ENCODE measurements at regions not wholly inside any gene's neighbourhood (a gene's known extent, or its start where the extent isn't known, plus 50 kb on each side); places are given as distances from the start of the nearest gene placed in this dataset.

GRCh38 chr10:85259908-85260307, 931.5 kb downstream of the CCSER2 start (continued):
- TF ChIP-seq ZNF114 (CRISPR knock-in tag; IDR thresholded peaks at IDR 0.05) (no peak), JUNB (IDR thresholded peaks at IDR 0.05; ENCODE audit: unreplicated experiment) (no peak), CREB1 (CRISPR knock-in tag; IDR thresholded peaks at IDR 0.05; ENCODE audit: low read depth) (no peak)

- Histone ChIP-seq H3K4me3 (no peak overlapping the region), H4K20me1 (replicated peaks; ENCODE audit: insufficient read depth) (no peaks in the 10 kb centered on the region), H3F3A (replicated peaks; ENCODE audit: low read depth) (no peaks in the 10 kb centered on the region), H3K9me2 (ENCODE audit: insufficient read depth) (no peaks in the 10 kb centered on the region), H3K4me1 (ENCODE audit: insufficient read depth) (no peaks in the 10 kb centered on the region), H3K36me3 (ENCODE audit: insufficient read depth) (no peaks in the 10 kb centered on the region), H3K4me2 (no peak overlapping the region), H3K27me3 (ENCODE audit: insufficient read depth) (no peaks in the 10 kb centered on the region), H2AFZ (no peak overlapping the region), H3K27ac (ENCODE audit: low read depth) (no peak overlapping the region), H3K79me2 (replicated peaks; ENCODE audit: insufficient read depth) (no peaks in the 10 kb centered on the region)
- Mint-ChIP-seq H3K36me3 (ENCODE audit: low read depth) (peaks cover 8% of the 10 kb centered on the region), H3K9me3 (peaks cover 87% of the 10 kb centered on the region), H3K27me3 (ENCODE audit: insufficient read depth, low read depth, poor library complexity) (no peaks in the 10 kb centered on the region), H3K4me1 (no peaks in the 10 kb centered on the region), H3K27ac (no peak overlapping the region), H3K4me3 (no peak overlapping the region)
- no peak for DNase-seq (ENCODE audit: low spot score)
- no peak for ATAC-seq
- TF ChIP-seq ZNF462 (CRISPR knock-in tag; IDR thresholded peaks at IDR 0.05) (no peak), STAT1 (IDR thresholded peaks at IDR 0.05; ENCODE audit: unreplicated experiment) (no peak), POLR2AphosphoS5 (IDR thresholded peaks at IDR 0.05; ENCODE audit: low read depth) (no peak), JUNB (IDR thresholded peaks at IDR 0.05; ENCODE audit: unreplicated experiment) (no peak), CTCF (conservative IDR thresholded peaks at IDR 0.05; ENCODE audit: low read depth in 2 of 2) (no peak), CREB1 (CRISPR knock-in tag; IDR thresholded peaks at IDR 0.05; ENCODE audit: low read depth) (no peak), EZH2phosphoT487 (IDR thresholded peaks at IDR 0.05; ENCODE audit: unreplicated experiment) (no peak), NANOG (IDR thresholded peaks at IDR 0.05; ENCODE audit: borderline replicate concordance) (no peak), ZNF114 (CRISPR knock-in tag; IDR thresholded peaks at IDR 0.05) (no peak), REST (IDR thresholded peaks at IDR 0.05; ENCODE audit: unreplicated experiment) (no peak), EZH2 (IDR thresholded peaks at IDR 0.05; ENCODE audit: low read depth, unreplicated experiment) (no peak), ZNF331 (CRISPR knock-in tag; IDR thresholded peaks at IDR 0.05; ENCODE audit: low read depth) (no peak)
- TF ChIP-seq, protein P1, sequence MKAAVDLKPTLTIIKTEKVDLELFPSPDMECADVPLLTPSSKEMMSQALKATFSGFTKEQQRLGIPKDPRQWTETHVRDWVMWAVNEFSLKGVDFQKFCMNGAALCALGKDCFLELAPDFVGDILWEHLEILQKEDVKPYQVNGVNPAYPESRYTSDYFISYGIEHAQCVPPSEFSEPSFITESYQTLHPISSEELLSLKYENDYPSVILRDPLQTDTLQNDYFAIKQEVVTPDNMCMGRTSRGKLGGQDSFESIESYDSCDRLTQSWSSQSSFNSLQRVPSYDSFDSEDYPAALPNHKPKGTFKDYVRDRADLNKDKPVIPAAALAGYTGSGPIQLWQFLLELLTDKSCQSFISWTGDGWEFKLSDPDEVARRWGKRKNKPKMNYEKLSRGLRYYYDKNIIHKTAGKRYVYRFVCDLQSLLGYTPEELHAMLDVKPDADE (IDR thresholded peaks at IDR 0.05) = no peak
Measured at GRCh38 chr10:85262992-85263391, 934.6 kb downstream of the CCSER2 start.

All from GM23338 (cell line).